Activated CD4-positive, alpha-beta T cell treated with anti-CD3 and anti-CD28 coated beads for 1 hour (primary cell): ENCODE measurements at regions not wholly inside any gene's neighbourhood (a gene's known extent, or its start where the extent isn't known, plus 50 kb on each side); places are given as distances from the start of the nearest gene placed in this dataset.

Experiments
- DNase-seq: peaks from one replicate; pipeline ENCODE4 v3.0.0-alpha.2; 2020

- DNase-seq: no peak
Measured at GRCh38 chr6:147621263-147621662, 112.8 kb downstream of the SAMD5 start.

- no peak for DNase-seq
Measured at GRCh38 chr6:147621961-147622360, 113.5 kb downstream of the SAMD5 start.

- DNase-seq: no peak
Measured at GRCh38 chr6:147624946-147625515, 116.5 kb downstream of the SAMD5 start.

GRCh38 chr6:147625946-147626345, 117.5 kb downstream of the SAMD5 start:
- no peak for DNase-seq

GRCh38 chr6:147627411-147627810, 118.9 kb downstream of the SAMD5 start:
- DNase-seq: no peak

- DNase-seq: no peak
Measured at GRCh38 chr6:147633191-147633590, 124.7 kb downstream of the SAMD5 start.

GRCh38 chr6:147637620-147638195, 129.2 kb downstream of the SAMD5 start:
- no peak for DNase-seq

- no peak for DNase-seq
Measured at GRCh38 chr6:147639279-147639678, 130.8 kb downstream of the SAMD5 start.

GRCh38 chr6:147640606-147641005, 132.1 kb downstream of the SAMD5 start:
- DNase-seq: no peak

- DNase-seq: no peak
Measured at GRCh38 chr6:147641511-147641910, 133.0 kb downstream of the SAMD5 start.

GRCh38 chr6:147642458-147642857, 134.0 kb downstream of the SAMD5 start:
- no peak for DNase-seq

GRCh38 chr6:147643341-147644200, 135.1 kb downstream of the SAMD5 start:
- no peak for DNase-seq

- no peak for DNase-seq
Measured at GRCh38 chr6:147648916-147649315, 140.4 kb downstream of the SAMD5 start.

- no peak for DNase-seq
Measured at GRCh38 chr6:147651249-147652063, 143.0 kb downstream of the SAMD5 start.

GRCh38 chr6:147653631-147654030, 145.1 kb downstream of the SAMD5 start:
- DNase-seq: no peak

GRCh38 chr6:147654103-147654845, 145.8 kb downstream of the SAMD5 start:
- no peak for DNase-seq

GRCh38 chr6:147660334-147661311, 152.1 kb downstream of the SAMD5 start:
- no peak for DNase-seq

- DNase-seq: no peak
Measured at GRCh38 chr6:147662646-147663045, 154.2 kb downstream of the SAMD5 start.

- no peak for DNase-seq
Measured at GRCh38 chr6:147664092-147664491, 155.6 kb downstream of the SAMD5 start.

- no peak for DNase-seq
Measured at GRCh38 chr6:147666255-147666654, 157.8 kb downstream of the SAMD5 start.

GRCh38 chr6:147667082-147667481, 158.6 kb downstream of the SAMD5 start:
- no peak for DNase-seq
